DND-41 (cell line): ENCODE measurements at regions not wholly inside any gene's neighbourhood (a gene's known extent, or its start where the extent isn't known, plus 50 kb on each side); places are given as distances from the start of the nearest gene placed in this dataset.

Experiments
- ATAC-seq: fragments of 200-7000 bp; cut with Tn5 transposase; 3 replicates; pipeline ENCODE4 v1.9.1; 2021; ENCODE audit warnings: low read depth; ENCODE audit not compliant: insufficient read depth
- DNase-seq: peaks from one replicate; pipeline ENCODE4 v3.0.0-alpha.2; 2020
- H2AFZ ChIP-seq: 2 replicates; pipeline ENCODE4 v1.6.0; 2012; ENCODE audit warnings: low read depth, low read length
- H3K27ac ChIP-seq: 2 replicates; pipeline ENCODE4 v1.5.1; 2012; ENCODE audit warnings: low read length, inconsistent platforms
- H3K27me3 ChIP-seq: fragments of 200-600 bp; sonication (generic); 2 replicates; pipeline ENCODE4 v1.6.0; 2012; ENCODE audit warnings: low read length, mild to moderate bottlenecking, inconsistent platforms; ENCODE audit not compliant: insufficient read depth, poor library complexity
- H3K36me3 ChIP-seq: 2 replicates; pipeline ENCODE4 v1.5.1; 2012; ENCODE audit warnings: low read length, inconsistent platforms; ENCODE audit not compliant: insufficient read depth
- H3K4me1 ChIP-seq: 2 replicates; pipeline ENCODE4 v1.5.1; 2012; ENCODE audit warnings: mild to moderate bottlenecking, low read length; ENCODE audit not compliant: insufficient read depth
- H3K4me2 ChIP-seq: 2 replicates; pipeline ENCODE4 v1.6.0; 2012; ENCODE audit warnings: mild to moderate bottlenecking, moderate library complexity, low read length, inconsistent platforms; ENCODE audit not compliant: insufficient read depth
- H3K4me3 ChIP-seq, 2 experiments: fragments of 200-600 bp in 1 of 2; shearing (Covaris generic) in 1 of 2; 2 replicates each; pipeline ENCODE4 v1.5.1; 2012 to 2016; ENCODE audit warnings: inconsistent platforms in 2 of 2, low read length in 2 of 2, mild to moderate bottlenecking in 2 of 2, low read depth in 1 of 2, moderate library complexity in 1 of 2
- H3K79me2 ChIP-seq: 2 replicates; pipeline ENCODE4 v1.6.0; 2012; ENCODE audit warnings: low read length, inconsistent platforms; ENCODE audit not compliant: insufficient read depth
- H3K9ac ChIP-seq: 2 replicates; pipeline ENCODE4 v1.6.0; 2012; ENCODE audit warnings: low read depth, mild to moderate bottlenecking, inconsistent platforms, low read length, moderate library complexity
- H3K9me3 ChIP-seq: 2 replicates; pipeline ENCODE4 v1.5.1; 2012; ENCODE audit warnings: low read length, moderate library complexity, mild to moderate bottlenecking, inconsistent platforms; ENCODE audit not compliant: insufficient read depth, severe bottlenecking
- H4K20me1 ChIP-seq: 2 replicates; pipeline ENCODE4 v1.6.0; 2012; ENCODE audit warnings: low read length; ENCODE audit not compliant: insufficient read depth
- CTCF ChIP-seq: IDR thresholded peaks from 2 replicates; pipeline ENCODE4 v1.5.1; 2012; ENCODE audit warnings: borderline replicate concordance, low read length, moderate library complexity, mild to moderate bottlenecking; ENCODE audit not compliant: poor library complexity, severe bottlenecking; ENCODE audit errors: extremely low read depth
- EZH2 ChIP-seq: IDR thresholded peaks from 3 replicates; pipeline ENCODE4 v1.6.1; 2012; ENCODE audit warnings: borderline replicate concordance, low read depth, mild to moderate bottlenecking, moderate library complexity, low read length, inconsistent platforms; ENCODE audit not compliant: severe bottlenecking

- H3K9ac ChIP-seq, result no peak overlapping the region
- H3K27me3 ChIP-seq, result no peaks in the 10 kb centered on the region
- no peak for DNase-seq
- H2AFZ ChIP-seq, result no peak overlapping the region
- H4K20me1 ChIP-seq, result no peaks in the 10 kb centered on the region
- H3K36me3 ChIP-seq, result no peaks in the 10 kb centered on the region
- no peak for ATAC-seq
- no peak overlapping the region for H3K4me3 ChIP-seq
- H3K9me3 ChIP-seq, result no peaks in the 10 kb centered on the region
- no peak overlapping the region for H3K4me2 ChIP-seq
- no peak overlapping the region for H3K27ac ChIP-seq
- no peaks in the 10 kb centered on the region for H3K4me1 ChIP-seq
- no peaks in the 10 kb centered on the region for H3K79me2 ChIP-seq
- TF ChIP-seq CTCF (no peak), EZH2 (no peak)
These were observed 768.4 kb downstream of the TFAP2A start for GRCh38 chr6:9646342-9647070.

- no peaks in the 10 kb centered on the region for H3K27me3 ChIP-seq
- no peak overlapping the region for H3K9ac ChIP-seq
- H3K79me2 ChIP-seq, result no peaks in the 10 kb centered on the region
- no peaks in the 10 kb centered on the region for H4K20me1 ChIP-seq
- TF ChIP-seq CTCF (no peak), EZH2 (no peak)
- H2AFZ ChIP-seq, result no peak overlapping the region
- no peak for DNase-seq
- H3K4me3 ChIP-seq, result no peak overlapping the region
- no peak for ATAC-seq
- no peaks in the 10 kb centered on the region for H3K4me1 ChIP-seq
- H3K27ac ChIP-seq, result no peak overlapping the region
- H3K9me3 ChIP-seq, result no peaks in the 10 kb centered on the region
- no peak overlapping the region for H3K4me2 ChIP-seq
- H3K36me3 ChIP-seq, result no peaks in the 10 kb centered on the region
These were observed 776.0 kb downstream of the TFAP2A start for GRCh38 chr6:9638861-9639260.

- Histone ChIP-seq H3K4me1 (no peaks in the 10 kb centered on the region), H4K20me1 (no peaks in the 10 kb centered on the region), H3K4me2 (no peak overlapping the region), H3K27me3 (no peaks in the 10 kb centered on the region), H3K9me3 (peaks cover 16% of the 10 kb centered on the region), H3K4me3 (no peak overlapping the region), H2AFZ (no peak overlapping the region), H3K9ac (no peak overlapping the region), H3K27ac (no peak overlapping the region), H3K36me3 (no peaks in the 10 kb centered on the region), H3K79me2 (no peaks in the 10 kb centered on the region)
- DNase-seq (no peak), ATAC-seq (no peak)
- TF ChIP-seq CTCF (no peak), EZH2 (no peak)
These were observed 780.1 kb downstream of the TFAP2A start for GRCh38 chr6:9634776-9635175.

GRCh38 chr6:9632026-9632425, 782.8 kb downstream of the TFAP2A start:
- no peaks in the 10 kb centered on the region for H3K27me3 ChIP-seq
- no peak for TF ChIP-seq CTCF
- TF ChIP-seq EZH2, result no peak

More at GRCh38 chr6:9632026-9632425, 782.8 kb downstream of the TFAP2A start:
- no peak for DNase-seq
- ATAC-seq, result no peak
- peaks cover 16% of the 10 kb centered on the region for H3K9me3 ChIP-seq
- H3K79me2 ChIP-seq, result no peaks in the 10 kb centered on the region
- no peak overlapping the region for H3K4me2 ChIP-seq
- H3K36me3 ChIP-seq, result no peaks in the 10 kb centered on the region
- no peak overlapping the region for H3K9ac ChIP-seq
- H4K20me1 ChIP-seq, result no peaks in the 10 kb centered on the region
- H3K27ac ChIP-seq, result no peak overlapping the region
- no peak overlapping the region for H2AFZ ChIP-seq
- H3K4me3 ChIP-seq, result no peak overlapping the region
- no peaks in the 10 kb centered on the region for H3K4me1 ChIP-seq
